Thoracic aorta (tissue), 2 donors: ENCODE measurements at regions not wholly inside any gene's neighbourhood (a gene's known extent, or its start where the extent isn't known, plus 50 kb on each side); places are given as distances from the start of the nearest gene placed in this dataset.

Experiments used
- ATAC-seq: fragments of 150-250 bp; one replicate; pipeline ENCODE4 v1.8.0; 2017; ENCODE audit warnings: low read depth; ENCODE audit not compliant: insufficient number of reproducible peaks, low FRiP score
- DNase-seq: peaks from one replicate; pipeline ENCODE4 v3.0.0-alpha.2; 2020; ENCODE audit warnings: low spot score
- H3K27ac ChIP-seq, 2 donors: fragments of 200-600 bp; sonication (generic); 1 replicate in 1 of 2; 2 replicates in 1 of 2; pipeline ENCODE4 v1.5.1; 2016; ENCODE audit warnings: mild to moderate bottlenecking in 2 of 2, moderate library complexity in 2 of 2
- H3K27me3 ChIP-seq: fragments of 200-600 bp; sonication (generic); replicated peaks from 2 replicates; pipeline ENCODE4 v1.6.0; 2016; ENCODE audit warnings: mild to moderate bottlenecking; ENCODE audit not compliant: insufficient read depth
- H3K36me3 ChIP-seq: fragments of 200-600 bp; sonication (generic); one replicate; pipeline ENCODE4 v1.5.1; 2016
- H3K4me1 ChIP-seq, 2 donors: fragments of 200-600 bp; sonication (generic); 1 replicate in 1 of 2; 2 replicates in 1 of 2; pipeline versions ENCODE4 v1.5.1 to v1.6.0; 2016; ENCODE audit warnings: low read depth in 2 of 2, mild to moderate bottlenecking in 1 of 2; ENCODE audit not compliant: control insufficient read depth in 1 of 2
- H3K4me3 ChIP-seq: fragments of 200-600 bp; sonication (generic); 2 replicates; pipeline ENCODE4 v1.5.1; 2016; ENCODE audit warnings: mild to moderate bottlenecking
- H3K9me3 ChIP-seq: fragments of 200-600 bp; sonication (generic); 2 replicates; pipeline ENCODE4 v1.5.1; 2016
- TF ChIP-seq, protein P1 (sequence below): fragments of 200-600 bp; sonication (generic); IDR thresholded peaks from one replicate; pipeline ENCODE4 v1.5.1; 2019; ENCODE audit warnings: antibody characterized with exemption

DNA sequence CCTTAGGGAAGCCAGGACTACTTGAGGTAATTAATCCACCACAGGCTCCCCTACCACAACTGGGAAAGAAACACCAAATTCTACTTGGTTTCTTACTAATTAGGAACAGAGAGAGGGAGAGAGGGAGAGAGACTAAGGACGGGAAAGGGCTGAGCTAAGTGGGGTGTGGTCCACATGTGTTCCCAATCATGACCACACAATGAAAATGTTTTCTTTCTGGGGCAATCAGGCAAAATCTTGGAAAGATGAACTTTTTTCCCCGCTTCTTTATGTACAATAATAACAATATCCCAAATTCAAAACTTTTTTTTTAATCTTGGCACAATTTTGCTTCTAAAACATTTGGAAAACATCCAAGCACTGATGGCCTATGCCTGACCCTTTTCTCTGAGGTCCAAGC is 734.4 kb downstream of the MAFB start:
- no peak for DNase-seq
- H3K27me3 ChIP-seq, result no peaks in the 10 kb centered on the region
- no peaks in the 10 kb centered on the region for H3K9me3 ChIP-seq
- no peaks in the 10 kb centered on the region for H3K4me1 ChIP-seq
- no peak for ATAC-seq
- no peak overlapping the region for H3K4me3 ChIP-seq
- TF ChIP-seq, protein P1, sequence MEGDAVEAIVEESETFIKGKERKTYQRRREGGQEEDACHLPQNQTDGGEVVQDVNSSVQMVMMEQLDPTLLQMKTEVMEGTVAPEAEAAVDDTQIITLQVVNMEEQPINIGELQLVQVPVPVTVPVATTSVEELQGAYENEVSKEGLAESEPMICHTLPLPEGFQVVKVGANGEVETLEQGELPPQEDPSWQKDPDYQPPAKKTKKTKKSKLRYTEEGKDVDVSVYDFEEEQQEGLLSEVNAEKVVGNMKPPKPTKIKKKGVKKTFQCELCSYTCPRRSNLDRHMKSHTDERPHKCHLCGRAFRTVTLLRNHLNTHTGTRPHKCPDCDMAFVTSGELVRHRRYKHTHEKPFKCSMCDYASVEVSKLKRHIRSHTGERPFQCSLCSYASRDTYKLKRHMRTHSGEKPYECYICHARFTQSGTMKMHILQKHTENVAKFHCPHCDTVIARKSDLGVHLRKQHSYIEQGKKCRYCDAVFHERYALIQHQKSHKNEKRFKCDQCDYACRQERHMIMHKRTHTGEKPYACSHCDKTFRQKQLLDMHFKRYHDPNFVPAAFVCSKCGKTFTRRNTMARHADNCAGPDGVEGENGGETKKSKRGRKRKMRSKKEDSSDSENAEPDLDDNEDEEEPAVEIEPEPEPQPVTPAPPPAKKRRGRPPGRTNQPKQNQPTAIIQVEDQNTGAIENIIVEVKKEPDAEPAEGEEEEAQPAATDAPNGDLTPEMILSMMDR, result no peak
- no peaks in the 10 kb centered on the region for H3K36me3 ChIP-seq
- H3K27ac ChIP-seq, result no peak overlapping the region

- peaks cover 0 to 10% of the 10 kb centered on the region in 2 donors for H3K4me1 ChIP-seq
- no peak for DNase-seq
- no peaks in the 10 kb centered on the region for H3K27me3 ChIP-seq
- ATAC-seq, result no peak
- no peak overlapping the region for H3K27ac ChIP-seq
- H3K9me3 ChIP-seq, result no peaks in the 10 kb centered on the region
- TF ChIP-seq, protein P1, result no peak
- no peak overlapping the region for H3K4me3 ChIP-seq
- H3K36me3 ChIP-seq, result no peaks in the 10 kb centered on the region
These were observed 742.1 kb downstream of the MAFB start for GRCh38 chr20:39946931-39947330.

DNA sequence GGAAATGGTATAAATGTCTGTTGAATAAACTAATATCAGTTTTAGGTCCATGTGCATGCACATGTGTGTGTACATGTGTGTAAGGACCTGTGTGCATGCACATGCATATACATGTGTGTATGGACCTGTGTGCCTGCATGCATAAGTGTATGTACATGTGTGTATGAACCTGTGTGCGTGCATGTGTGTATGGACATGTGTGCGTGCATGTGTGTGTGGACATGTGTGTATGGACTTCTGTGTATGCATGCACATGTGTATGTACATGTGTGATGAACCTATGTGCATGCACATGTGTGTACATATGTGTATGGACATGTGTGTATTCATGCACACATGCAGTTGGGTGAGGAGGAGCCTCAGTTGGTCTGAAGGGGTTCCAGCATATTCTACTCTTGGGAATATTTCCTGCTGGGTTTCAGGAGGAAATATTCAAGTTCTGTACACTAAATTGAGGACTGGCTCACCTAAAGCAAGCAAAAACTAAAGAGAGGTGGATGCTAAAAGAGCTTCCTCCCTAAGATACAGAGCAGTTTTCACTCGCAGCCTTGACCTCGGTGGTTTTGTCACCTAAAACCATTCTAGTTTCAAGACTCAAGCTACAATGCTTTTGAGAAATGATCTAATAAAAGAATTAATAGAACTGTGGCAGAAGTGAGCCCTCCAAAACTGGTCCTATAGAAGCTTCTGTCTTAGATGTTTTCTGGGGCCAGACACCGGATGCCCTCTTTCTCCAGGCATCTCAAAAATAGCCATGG is 742.8 kb downstream of the MAFB start:
- DNase-seq (no peak), ATAC-seq (no peak)
- no peak overlapping the region for H3K27ac ChIP-seq
- TF ChIP-seq, protein P1, result no peak
- no peaks in the 10 kb centered on the region for H3K27me3 ChIP-seq
- H3K9me3 ChIP-seq, result no peaks in the 10 kb centered on the region
- H3K4me3 ChIP-seq, result no peak overlapping the region
- peaks cover 0 to 15% of the 10 kb centered on the region in 2 donors for H3K4me1 ChIP-seq
- H3K36me3 ChIP-seq, result no peaks in the 10 kb centered on the region

DNA sequence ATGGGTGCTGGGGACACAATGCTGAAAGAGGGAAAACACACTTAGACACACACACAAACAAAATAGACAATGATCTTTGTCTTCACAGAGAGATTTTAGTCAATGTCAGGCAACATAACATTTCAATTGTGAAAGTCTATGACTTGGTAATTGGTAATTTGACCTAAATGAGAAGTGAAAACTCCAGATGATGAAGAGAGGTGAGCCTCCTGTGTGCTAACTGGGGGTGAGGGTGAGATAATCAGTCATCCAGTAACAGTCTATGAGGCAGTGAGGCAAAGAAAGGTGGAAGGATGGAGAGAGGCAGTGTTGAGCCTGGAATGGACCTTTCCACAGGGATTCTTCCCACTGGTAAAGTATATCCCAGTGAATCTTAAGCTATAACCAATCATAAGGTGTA is 744.2 kb downstream of the MAFB start:
- Histone ChIP-seq H3K9me3 (no peaks in the 10 kb centered on the region), H3K27me3 (no peaks in the 10 kb centered on the region), H3K36me3 (no peaks in the 10 kb centered on the region), H3K27ac (no peak overlapping the region), H3K4me3 (no peak overlapping the region), H3K4me1 (peaks cover 0 to 15% of the 10 kb centered on the region in 2 donors)
- TF ChIP-seq, protein P1, result no peak
- no peak for ATAC-seq
- DNase-seq, result no peak

- no peak overlapping the region for H3K4me3 ChIP-seq
- no peak overlapping the region for H3K27ac ChIP-seq
- H3K27me3 ChIP-seq, result no peaks in the 10 kb centered on the region
- H3K9me3 ChIP-seq, result no peaks in the 10 kb centered on the region
- TF ChIP-seq, protein P1, result no peak
- peaks cover 0 to 15% of the 10 kb centered on the region in 2 donors for H3K4me1 ChIP-seq
- no peaks in the 10 kb centered on the region for H3K36me3 ChIP-seq
- DNase-seq (no peak), ATAC-seq (no peak)
These were observed 745.7 kb downstream of the MAFB start for GRCh38 chr20:39943336-39943735.
